HCT116 (cell line): ENCODE measurements at regions not wholly inside any gene's neighbourhood (a gene's known extent, or its start where the extent isn't known, plus 50 kb on each side); places are given as distances from the start of the nearest gene placed in this dataset.

Source experiments
- ATAC-seq: fragments of 200-7000 bp; cut with Tn5 transposase; 2 replicates; pipeline ENCODE4 v1.9.1; 2020; ENCODE audit warnings: mild to moderate bottlenecking, moderate library complexity
- BruUV-seq: library from RNA; stranded (reverse); fragments of 400-500 nt; replicated peaks from 2 replicates; lab custom pipeline; 2021; lab: Mats Ljungman, UMichigan
- CTCF ChIA-PET: fragments of 300-600 bp; sonication (Branson Sonifier 250); formaldehyde crosslinking; loops from one replicate; lab custom pipeline; 2021; ENCODE audit warnings: antibody characterized with exemption; lab: Charles Lee
- POLR2A ChIA-PET: fragments of 300-600, 350-600 bp; sonication (Branson Sonifier 250); formaldehyde crosslinking; loops from one replicate; lab custom pipeline; 2021; ENCODE audit warnings: antibody characterized with exemption; lab: Charles Lee
- RAD21 ChIA-PET, 2 experiments: fragments of 300-600 bp; sonication (Branson Sonifier 250); formaldehyde crosslinking; loops; one replicate each; lab custom pipeline; 2023; ENCODE audit warnings: low total read pairs in 2 of 2; ENCODE audit not compliant: uncharacterized antibody in 2 of 2, unreplicated experiment in 2 of 2, low non-redundant PET in 1 of 2; lab: Charles Lee
- DNase-seq: peaks from one replicate; pipeline ENCODE4 v3.0.0-alpha.2; 2010; ENCODE audit warnings: low read depth, low spot score
- H2AFZ ChIP-seq: fragments of 200-600 bp; shearing (Covaris generic), sonication (generic); 2 replicates; pipeline ENCODE4 v1.6.1; 2017; ENCODE audit warnings: low read depth, mixed run types, mixed read lengths, antibody characterized with exemption, low read length; ENCODE audit not compliant: poor library complexity, severe bottlenecking
- H3K27ac ChIP-seq: 2 replicates; pipeline ENCODE4 v1.5.1; 2012; ENCODE audit warnings: low read depth, low read length
- H3K27me3 ChIP-seq: fragments of 200-600 bp; sonication (generic); 2 replicates; pipeline ENCODE4 v1.6.1; 2016; ENCODE audit warnings: mixed run types, low read length, mixed read lengths; ENCODE audit not compliant: insufficient read depth
- H3K36me3 ChIP-seq, 2 experiments: fragments of 200-500 bp in 1 of 2; fragments of 200-600 bp in 1 of 2; sonication (Bioruptor generic) in 1 of 2; sonication (generic) in 1 of 2; 2 replicates each; pipeline versions ENCODE4 v1.5.1 to v1.6.1; 2014 to 2016; ENCODE audit warnings: low read length in 2 of 2, inconsistent platforms in 1 of 2, mixed read lengths in 1 of 2, mixed run types in 1 of 2; ENCODE audit not compliant: insufficient read depth in 2 of 2, control insufficient read depth in 1 of 2
- H3K4me1 ChIP-seq, 2 experiments: fragments of 200-600 bp in 1 of 2; sonication (generic) in 1 of 2; 2 replicates each; pipeline versions ENCODE4 v1.5.1 to v1.6.1; 2012 to 2017; ENCODE audit warnings: low read length in 2 of 2, inconsistent platforms in 1 of 2, mild to moderate bottlenecking in 1 of 2, mixed read lengths in 1 of 2, mixed run types in 1 of 2, moderate library complexity in 1 of 2; ENCODE audit not compliant: insufficient read depth in 2 of 2, control insufficient read depth in 1 of 2
- H3K4me2 ChIP-seq: fragments of 200-600 bp; sonication (generic); 2 replicates; pipeline ENCODE4 v1.6.1; 2017; ENCODE audit warnings: mixed run types, low read length, mixed read lengths
- H3K4me3 ChIP-seq, 2 experiments: fragments of 200-600 bp in 1 of 2; sonication (generic) in 1 of 2; replicated peaks in 1 of 2; 2 replicates each; pipeline ENCODE4 v1.5.1; 2011 to 2016; ENCODE audit warnings: low read length in 2 of 2, control low read depth in 1 of 2, low read depth in 1 of 2, mild to moderate bottlenecking in 1 of 2, mixed read lengths in 1 of 2, mixed run types in 1 of 2
- H3K79me2 ChIP-seq: fragments of 200-600 bp; sonication (generic); 2 replicates; pipeline ENCODE4 v1.6.1; 2017; ENCODE audit warnings: mild to moderate bottlenecking, mixed run types, low read length, moderate library complexity, mixed read lengths; ENCODE audit not compliant: insufficient read depth
- H3K9ac ChIP-seq: fragments of 200-600 bp; sonication (generic); 2 replicates; pipeline ENCODE4 v1.6.1; 2016; ENCODE audit warnings: low read length, mixed read lengths
- H3K9me2 ChIP-seq: fragments of 200-600 bp; sonication (generic), shearing (Covaris generic); 2 replicates; pipeline ENCODE4 v1.6.1; 2017; ENCODE audit warnings: mixed run types, mild to moderate bottlenecking, moderate library complexity; ENCODE audit not compliant: insufficient read depth
- H3K9me3 ChIP-seq, 2 experiments: fragments of 200-500 bp in 1 of 2; fragments of 200-600 bp in 1 of 2; sonication (Bioruptor generic) in 1 of 2; sonication (generic) in 1 of 2; 2 replicates each; pipeline ENCODE4 v1.6.1; 2014 to 2017; ENCODE audit warnings: low read length in 2 of 2, mixed read lengths in 2 of 2, inconsistent platforms in 1 of 2, low read depth in 1 of 2, mild to moderate bottlenecking in 1 of 2, mixed run types in 1 of 2, moderate library complexity in 1 of 2; ENCODE audit not compliant: control insufficient read depth in 1 of 2, insufficient read depth in 1 of 2
- H4K20me1 ChIP-seq: fragments of 200-600 bp; sonication (generic), shearing (Covaris generic); 2 replicates; pipeline ENCODE4 v1.6.1; 2017; ENCODE audit warnings: mixed run types, mild to moderate bottlenecking, moderate library complexity; ENCODE audit not compliant: insufficient read depth
- CEBPB ChIP-seq: IDR thresholded peaks from 2 replicates; pipeline ENCODE4 v1.6.1; 2012; ENCODE audit warnings: low read depth
- CTCF ChIP-seq, 3 experiments: fragments of 200-600 bp in 1 of 3; sonication (generic) in 1 of 3; IDR thresholded peaks in 2 of 3; conservative IDR thresholded peaks in 1 of 3; 2 replicates each; pipeline ENCODE4 v1.5.1; 2012 to 2017; ENCODE audit warnings: low read depth in 2 of 3, low read length in 2 of 3, antibody characterized with exemption in 1 of 3, borderline replicate concordance in 1 of 3, control low read depth in 1 of 3, mild to moderate bottlenecking in 1 of 3, mixed read lengths in 1 of 3, mixed run types in 1 of 3, moderate library complexity in 1 of 3; ENCODE audit not compliant: insufficient read depth in 1 of 3
- EGR1 ChIP-seq: IDR thresholded peaks from 2 replicates; pipeline ENCODE4 v1.6.1; 2012; ENCODE audit warnings: low read depth
- ELF1 ChIP-seq: IDR thresholded peaks from 2 replicates; pipeline ENCODE4 v1.6.1; 2012; ENCODE audit warnings: low read depth, borderline replicate concordance
- EZH2 ChIP-seq: fragments of 200-600 bp; sonication (generic); IDR thresholded peaks from 2 replicates; pipeline ENCODE4 v1.6.1; 2017; ENCODE audit warnings: antibody characterized with exemption, mixed run types
- EZH2phosphoT487 ChIP-seq: fragments of 200-600 bp; IDR thresholded peaks from 2 replicates; pipeline ENCODE4 v1.6.1; 2018; ENCODE audit warnings: antibody characterized with exemption, borderline replicate concordance
- FOSL1 ChIP-seq: IDR thresholded peaks from 2 replicates; pipeline ENCODE4 v1.6.1; 2012; ENCODE audit warnings: low read depth
- MAX ChIP-seq: IDR thresholded peaks from 2 replicates; pipeline ENCODE4 v1.6.1; 2012
- POLR2A ChIP-seq: IDR thresholded peaks from 2 replicates; pipeline ENCODE4 v1.7.0; 2011; ENCODE audit warnings: borderline replicate concordance; ENCODE audit not compliant: insufficient read depth, insufficient read length; ENCODE audit errors: extremely low read depth
- POLR2AphosphoS5 ChIP-seq: IDR thresholded peaks from 2 replicates; pipeline ENCODE4 v1.6.1; 2011; ENCODE audit warnings: mild to moderate bottlenecking, low read depth, low read length, moderate library complexity
- RAD21 ChIP-seq: IDR thresholded peaks from 2 replicates; pipeline ENCODE4 v1.6.1; 2012; ENCODE audit warnings: low read depth, mild to moderate bottlenecking
- REST ChIP-seq: IDR thresholded peaks from 2 replicates; pipeline ENCODE4 v1.6.1; 2012; ENCODE audit warnings: low read depth
- SIN3A ChIP-seq: IDR thresholded peaks from 2 replicates; pipeline ENCODE4 v1.6.1; 2012; ENCODE audit warnings: low read depth
- SP1 ChIP-seq: IDR thresholded peaks from 2 replicates; pipeline ENCODE4 v1.6.1; 2012; ENCODE audit warnings: low read depth
- SRF ChIP-seq: IDR thresholded peaks from 2 replicates; pipeline ENCODE4 v1.6.1; 2012; ENCODE audit warnings: low read depth
- TCF7L2 ChIP-seq: IDR thresholded peaks from 2 replicates; pipeline ENCODE4 v1.7.0; 2011; ENCODE audit warnings: borderline replicate concordance, inconsistent platforms; ENCODE audit not compliant: insufficient read depth, insufficient read length; ENCODE audit errors: extremely low read depth
- YY1 ChIP-seq: IDR thresholded peaks from 2 replicates; pipeline ENCODE4 v1.6.1; 2011; ENCODE audit warnings: low read length, low read depth, moderate library complexity, mild to moderate bottlenecking; ENCODE audit not compliant: insufficient replicate concordance; ENCODE audit errors: extremely low read depth
- ZBTB33 ChIP-seq: IDR thresholded peaks from 2 replicates; pipeline ENCODE4 v1.6.1; 2011; ENCODE audit warnings: mild to moderate bottlenecking, low read length, moderate library complexity; ENCODE audit not compliant: insufficient replicate concordance; ENCODE audit errors: extremely low read depth
- ZFX ChIP-seq: fragments of 450-650 bp; IDR thresholded peaks from 2 replicates; pipeline ENCODE4 v1.6.1; 2017
- ZNF274 ChIP-seq: fragments of 200-500 bp; sonication (Bioruptor generic); IDR thresholded peaks from 2 replicates; pipeline ENCODE4 v1.6.1; 2014; ENCODE audit warnings: mild to moderate bottlenecking, low read depth, low read length, inconsistent platforms
- intact Hi-C: fragments of 100-400 bp; cut with micrococcal nuclease; formaldehyde crosslinking; loops from 2 replicates; pipeline ENCODE4 v1.10.0; 2022

- Histone ChIP-seq H3K4me3 (no peak overlapping the region), H3K9me3 (0 out of 4 replicates have a peak, but pooled peaks cover 0 to 3% of the 10 kb centered on the region in 2 experiments), H3K27me3 (no peaks in the 10 kb centered on the region), H3K9ac (no peak overlapping the region), H3K36me3 (no peaks in the 10 kb centered on the region), H4K20me1 (no peaks in the 10 kb centered on the region), H3K9me2 (no peaks in the 10 kb centered on the region), H3K27ac (no peak overlapping the region), H3K4me1 (peaks cover 0 to 6% of the 10 kb centered on the region in 2 experiments; a peak in 1 of 4 replicates), H3K4me2 (no peak overlapping the region), H3K79me2 (no peaks in the 10 kb centered on the region), H2AFZ (no peak overlapping the region)
- intact Hi-C loops, result loop anchor here (5.0 kb wide), 1 partner anchor 172 kb away; no protein-coding TSS in a partner anchor
- RAD21 ChIA-PET, result no interaction called here
- TF ChIP-seq TCF7L2 (no peak), EGR1 (no peak), RAD21 (no peak), REST (no peak), POLR2A (no peak), SP1 (no peak), CEBPB (no peak), FOSL1 (no peak), POLR2AphosphoS5 (no peak), EZH2 (no peak), MAX (no peak), SIN3A (no peak), ELF1 (no peak), YY1 (no peak), EZH2phosphoT487 (no peak), SRF (no peak), ZBTB33 (no peak), ZFX (no peak), CTCF (IDR thresholded peaks at IDR 0.05 in 2 of 3, conservative IDR thresholded peaks at IDR 0.05 in 1 of 3; ENCODE audit: borderline replicate concordance in 1 of 3, insufficient read depth in 1 of 3, low read depth in 2 of 3, low read length in 2 of 3) (no peak), ZNF274 (no peak)
- DNase-seq (no peak), ATAC-seq (no peak)
- CTCF ChIA-PET, result no interaction called here
- no TSS peak for BruUV-seq
- POLR2A ChIA-PET, result no interaction called here
Observed at GRCh38 chr5:143649937-143650621, 161.9 kb upstream of the HMHB1 start.
